B cell (primary cell): ENCODE measurements at regions not wholly inside any gene's neighbourhood (a gene's known extent, or its start where the extent isn't known, plus 50 kb on each side); places are given as distances from the start of the nearest gene placed in this dataset.

ENCODE experiments used
- ATAC-seq: fragments of 200-7000 bp; cut with Tn5 transposase; one replicate; pipeline ENCODE4 v1.10.0; 2021; ENCODE audit warnings: low read depth, mild to moderate bottlenecking, moderate number of reproducible peaks, moderate library complexity
- CTCF ChIA-PET: fragments of 350-600 bp; sonication (Branson Sonifier 250); formaldehyde crosslinking; loops from one replicate; lab custom pipeline; 2021; ENCODE audit warnings: antibody characterized with exemption, inconsistent platforms; lab: Charles Lee
- POLR2A ChIA-PET: fragments of 350-600 bp; sonication (Branson Sonifier 250); formaldehyde crosslinking; loops from one replicate; lab custom pipeline; 2021; ENCODE audit warnings: antibody characterized with exemption; lab: Charles Lee
- DNase-seq: peaks from one replicate; pipeline ENCODE4 v3.0.0; 2013
- H2AFZ ChIP-seq: 2 replicates; pipeline ENCODE4 v1.6.1; 2012; ENCODE audit warnings: mild to moderate bottlenecking, low read depth, low read length; ENCODE audit not compliant: insufficient read depth, poor library complexity, severe bottlenecking
- H3K27ac ChIP-seq, 2 donors: 1 replicate in 1 of 2; 2 replicates in 1 of 2; pipeline ENCODE4 v1.5.1; 2012 to 2013; ENCODE audit warnings: low read length in 2 of 2, mild to moderate bottlenecking in 2 of 2, moderate library complexity in 1 of 2
- H3K27me3 ChIP-seq, 4 experiments: fragments of 200-600 bp in 1 of 4; sonication (generic) in 1 of 4; replicated peaks in 1 of 4; 1 replicate in 2 of 4; 2 replicates in 2 of 4; pipeline versions ENCODE4 v1.6.1 to v1.7.0; 2013 to 2016; ENCODE audit warnings: low read length in 3 of 4, mild to moderate bottlenecking in 2 of 4, mixed read lengths in 1 of 4, moderate library complexity in 1 of 4; ENCODE audit not compliant: insufficient read depth in 4 of 4, control insufficient read depth in 3 of 4; ENCODE audit errors: control extremely low read depth in 1 of 4
- H3K36me3 ChIP-seq, 2 experiments: replicated peaks in 1 of 2; 1 replicate in 1 of 2; 2 replicates in 1 of 2; pipeline versions ENCODE4 v1.6.1 to v1.7.1; 2013; ENCODE audit warnings: low read length in 1 of 2; ENCODE audit not compliant: insufficient read depth in 2 of 2, control insufficient read depth in 1 of 2; ENCODE audit errors: control extremely low read depth in 1 of 2, extremely low read depth in 1 of 2
- H3K4me1 ChIP-seq, 2 donors: fragments of 200-600 bp in 1 of 2; sonication (generic) in 1 of 2; 1 replicate in 1 of 2; 2 replicates in 1 of 2; pipeline versions ENCODE4 v1.5.1 to v1.6.1; 2013 to 2017; ENCODE audit warnings: low read length in 2 of 2; ENCODE audit not compliant: control insufficient read depth in 2 of 2, insufficient read depth in 2 of 2
- H3K4me2 ChIP-seq: replicated peaks from 2 replicates; pipeline ENCODE3; 2012; ENCODE audit warnings: mild to moderate bottlenecking, low read depth, low read length; ENCODE audit not compliant: poor library complexity, severe bottlenecking
- H3K4me3 ChIP-seq, 5 experiments: fragments of 200-600 bp in 1 of 5; sonication (generic) in 1 of 5; 1 replicate in 3 of 5; 2 replicates in 2 of 5; pipeline versions ENCODE4 v1.5.1 to v1.7.0; 2011 to 2016; ENCODE audit warnings: low read length in 4 of 5, mild to moderate bottlenecking in 4 of 5, low read depth in 2 of 5, control low read depth in 1 of 5, moderate library complexity in 1 of 5; ENCODE audit not compliant: insufficient read depth in 1 of 5; ENCODE audit errors: control extremely low read depth in 1 of 5, extremely low read depth in 1 of 5
- H3K79me2 ChIP-seq: fragments of 200-600 bp; sonication (generic); one replicate; pipeline ENCODE4 v1.6.0; 2016; ENCODE audit warnings: low read length; ENCODE audit not compliant: control insufficient read depth, insufficient read depth
- H3K9ac ChIP-seq: fragments of 200-600 bp; sonication (generic); 2 replicates; pipeline ENCODE4 v1.6.1; 2017; ENCODE audit warnings: mild to moderate bottlenecking, low read length, moderate library complexity
- H3K9me3 ChIP-seq, 3 donors: one replicate each; pipeline versions ENCODE4 v1.6.1 to v1.7.1; 2013; ENCODE audit warnings: low read length in 2 of 3; ENCODE audit not compliant: control insufficient read depth in 2 of 3, insufficient read depth in 1 of 3; ENCODE audit errors: control extremely low read depth in 1 of 3
- H4K20me1 ChIP-seq: 2 replicates; pipeline ENCODE4 v1.6.0; 2012; ENCODE audit warnings: mild to moderate bottlenecking, low read length; ENCODE audit not compliant: insufficient read depth, control insufficient read depth, poor library complexity, severe bottlenecking
- H3K27ac Mint-ChIP-seq: one replicate; pipeline ENCODE4 v1.8.0; 2021; ENCODE audit warnings: mixed read lengths
- H3K27me3 Mint-ChIP-seq: one replicate; pipeline ENCODE4 v1.8.0; 2021; ENCODE audit warnings: mixed read lengths
- H3K4me1 Mint-ChIP-seq: one replicate; pipeline ENCODE4 v1.8.0; 2021; ENCODE audit warnings: mixed read lengths
- H3K4me3 Mint-ChIP-seq: one replicate; pipeline ENCODE4 v1.8.0; 2021; ENCODE audit warnings: mixed read lengths
- H3K9me3 Mint-ChIP-seq: one replicate; pipeline ENCODE4 v1.8.0; 2022; ENCODE audit warnings: mixed read lengths; ENCODE audit not compliant: insufficient read depth
- CTCF ChIP-seq: fragments of 200-600 bp; IDR thresholded peaks from one replicate; pipeline ENCODE4 v1.8.0; 2022; ENCODE audit warnings: antibody characterized with exemption, mild to moderate bottlenecking
- EZH2 ChIP-seq: IDR thresholded peaks from 2 replicates; pipeline ENCODE4 v1.6.1; 2012; ENCODE audit warnings: borderline replicate concordance, low read depth, mild to moderate bottlenecking, moderate library complexity, low read length; ENCODE audit not compliant: insufficient read depth, poor library complexity, severe bottlenecking
- WGBS: methylation state at CpG from one replicate; pipeline ENCODE4 v1.1.5; 2013; ENCODE audit warnings: missing lambda C conversion rate; ENCODE audit not compliant: insufficient coverage; 5-methylcytosine and 5-hydroxymethylcytosine counted together
- intact Hi-C: fragments of 100-400 bp; cut with micrococcal nuclease; formaldehyde crosslinking; loops from one replicate; pipeline ENCODE4 v1.10.0; 2022

GRCh38 chr15:31208817-31209216 lies 107.3 kb upstream of the TRPM1 start:
- Histone ChIP-seq H2AFZ (no peak overlapping the region), H3K4me3 (no peak overlapping the region), H3K27me3 (no peaks in the 10 kb centered on the region), H3K79me2 (no peaks in the 10 kb centered on the region), H3K4me2 (no peak overlapping the region), H3K9ac (no peak overlapping the region), H3K9me3 (no peaks in the 10 kb centered on the region), H3K36me3 (no peaks in the 10 kb centered on the region), H4K20me1 (no peaks in the 10 kb centered on the region), H3K4me1 (no peaks in the 10 kb centered on the region), H3K27ac (no peak overlapping the region)
- H3K9me3 Mint-ChIP-seq = no peaks in the 10 kb centered on the region
- no peaks in the 10 kb centered on the region for H3K4me1 Mint-ChIP-seq
- H3K4me3 Mint-ChIP-seq = no peak overlapping the region
- ChIA-PET POLR2A (no interaction called here), CTCF (interaction anchor here (0.8 kb wide), 1 partner anchor 8 kb away, joined by 3 read pairs; no protein-coding TSS in a partner anchor)
- TF ChIP-seq EZH2 = no peak
- TF ChIP-seq CTCF = no peak
- DNase-seq (no peak), ATAC-seq (no peak)
- no peak overlapping the region for H3K27ac Mint-ChIP-seq
- no peaks in the 10 kb centered on the region for H3K27me3 Mint-ChIP-seq
- intact Hi-C loops = no loop called here
- WGBS = no CpG with 5 or more reads among the region's 3 CpGs

- POLR2A ChIA-PET = interaction anchor here (0.5 to 0.6 kb wide), 2 partner anchors 87 to 209 kb away, joined by 6 read pairs; no protein-coding TSS in a partner anchor
- intact Hi-C loops = no loop called here
Measured at GRCh38 chr15:31211353-31211752, 109.8 kb upstream of the TRPM1 start.

More at GRCh38 chr15:31211353-31211752, 109.8 kb upstream of the TRPM1 start:
- Histone ChIP-seq H3K4me3 (no peak overlapping the region), H3K27ac (no peak overlapping the region), H3K9me3 (no peaks in the 10 kb centered on the region), H2AFZ (no peak overlapping the region), H3K27me3 (no peaks in the 10 kb centered on the region), H3K9ac (no peak overlapping the region), H3K4me2 (no peak overlapping the region), H4K20me1 (no peaks in the 10 kb centered on the region), H3K79me2 (peaks cover 7% of the 10 kb centered on the region), H3K4me1 (peaks cover 9 to 16% of the 10 kb centered on the region in 2 donors), H3K36me3 (no peaks in the 10 kb centered on the region)
- WGBS = 100% methylated on average over 3 of the region's 4 CpGs
- DNase-seq = no peak
- Mint-ChIP-seq H3K4me1 (peaks cover 10% of the 10 kb centered on the region), H3K9me3 (no peaks in the 10 kb centered on the region), H3K27me3 (no peaks in the 10 kb centered on the region), H3K4me3 (no peak overlapping the region), H3K27ac (no peak overlapping the region)
- ATAC-seq = no peak
- CTCF ChIA-PET = interaction anchor here (1.3 to 5.3 kb wide), 2 partner anchors 264 to 278 kb away, joined by 4 to 124 read pairs; no protein-coding TSS in a partner anchor
- no peak for TF ChIP-seq EZH2
